ENCODE measurements at regions not wholly inside any gene's neighbourhood (a gene's known extent, or its start where the extent isn't known, plus 50 kb on each side); places are given as distances from the start of the nearest gene placed in this dataset.

DNA sequence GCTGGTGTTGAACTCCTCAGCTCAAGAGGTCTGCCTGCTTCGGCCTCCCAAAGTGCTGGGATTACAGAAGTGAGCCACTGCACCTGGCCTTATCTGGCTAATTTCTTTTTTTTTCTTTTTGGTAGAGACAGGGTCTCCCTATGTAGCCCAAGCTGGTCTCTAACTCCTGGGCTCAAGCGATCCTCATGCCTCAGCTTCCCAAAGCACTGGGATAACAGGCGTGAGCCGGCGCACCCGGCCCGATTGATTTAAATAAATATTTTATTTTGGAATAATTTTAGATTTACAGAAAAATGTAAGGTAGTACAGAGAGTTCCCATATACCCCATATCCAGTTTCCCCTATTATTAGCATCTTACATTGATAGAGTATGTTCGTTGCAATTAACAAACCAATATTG lies 155.0 kb upstream of the MVB12B start (continued):
- TF ChIP-seq REST (IDR thresholded peaks at IDR 0.05; ENCODE audit: unreplicated experiment), result no peak
- TF ChIP-seq CTCF (conservative IDR thresholded peaks at IDR 0.05; ENCODE audit: low read depth in 2 of 2), result no peak
- no peak for TF ChIP-seq CREB1 (CRISPR knock-in tag; IDR thresholded peaks at IDR 0.05; ENCODE audit: low read depth)
- no peak for TF ChIP-seq EZH2phosphoT487 (IDR thresholded peaks at IDR 0.05; ENCODE audit: unreplicated experiment)
- no peak for TF ChIP-seq JUNB (IDR thresholded peaks at IDR 0.05; ENCODE audit: unreplicated experiment)
- no peak for TF ChIP-seq EZH2 (IDR thresholded peaks at IDR 0.05; ENCODE audit: low read depth, unreplicated experiment)
- no peak for TF ChIP-seq ZNF331 (CRISPR knock-in tag; IDR thresholded peaks at IDR 0.05; ENCODE audit: low read depth)
- no peak for TF ChIP-seq ZNF114 (CRISPR knock-in tag; IDR thresholded peaks at IDR 0.05)
- TF ChIP-seq POLR2AphosphoS5 (IDR thresholded peaks at IDR 0.05; ENCODE audit: low read depth), result no peak
- TF ChIP-seq NANOG (IDR thresholded peaks at IDR 0.05; ENCODE audit: borderline replicate concordance), result no peak

DNA sequence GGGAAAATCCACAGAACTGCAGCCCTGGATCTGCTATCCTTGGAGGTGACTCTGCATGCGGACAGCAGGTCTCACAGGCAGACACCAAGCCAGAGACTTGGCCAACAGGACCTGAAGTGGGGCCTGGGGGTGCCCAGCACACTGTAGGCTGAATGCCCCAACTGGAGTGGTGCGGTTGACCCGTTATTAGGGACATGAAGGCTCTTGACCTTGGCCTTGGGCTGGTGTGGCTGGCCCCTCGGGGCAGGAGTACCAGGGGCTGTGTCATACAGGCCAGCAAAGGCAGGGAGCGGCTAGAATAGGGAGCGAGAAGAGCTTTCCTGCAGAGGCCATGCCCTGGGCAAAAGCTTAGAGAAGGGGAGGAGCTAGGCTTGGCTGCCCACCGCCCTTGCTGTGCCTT lies 153.2 kb upstream of the MVB12B start:
- Histone ChIP-seq H3F3A (replicated peaks; ENCODE audit: low read depth) (no peaks in the 10 kb centered on the region), H3K27ac (ENCODE audit: low read depth) (no peak overlapping the region), H2AFZ (no peak overlapping the region), H3K27me3 (ENCODE audit: insufficient read depth) (no peaks in the 10 kb centered on the region), H4K20me1 (replicated peaks; ENCODE audit: insufficient read depth) (no peaks in the 10 kb centered on the region), H3K79me2 (replicated peaks; ENCODE audit: insufficient read depth) (no peaks in the 10 kb centered on the region), H3K36me3 (ENCODE audit: insufficient read depth) (no peaks in the 10 kb centered on the region), H3K4me1 (ENCODE audit: insufficient read depth) (no peaks in the 10 kb centered on the region), H3K9me2 (ENCODE audit: insufficient read depth) (no peaks in the 10 kb centered on the region), H3K4me3 (no peak overlapping the region), H3K4me2 (no peak overlapping the region)
- peaks cover 8% of the 10 kb centered on the region for H3K27me3 Mint-ChIP-seq (ENCODE audit: insufficient read depth, low read depth, poor library complexity)
- H3K4me1 Mint-ChIP-seq, result no peaks in the 10 kb centered on the region
- ATAC-seq (no peak), DNase-seq (ENCODE audit: low spot score) (no peak)
- no peak overlapping the region for H3K27ac Mint-ChIP-seq
- peaks cover 7% of the 10 kb centered on the region; the same call in 1 of the 3 replicates for H3K9me3 Mint-ChIP-seq
- no peak overlapping the region for H3K4me3 Mint-ChIP-seq
- H3K36me3 Mint-ChIP-seq (ENCODE audit: low read depth), result peaks cover 3% of the 10 kb centered on the region; the same call in 1 of the 3 replicates
- TF ChIP-seq EZH2 (IDR thresholded peaks at IDR 0.05; ENCODE audit: low read depth, unreplicated experiment) (no peak), CTCF (conservative IDR thresholded peaks at IDR 0.05; ENCODE audit: low read depth in 2 of 2) (no peak), ZNF462 (CRISPR knock-in tag; IDR thresholded peaks at IDR 0.05) (no peak), STAT1 (IDR thresholded peaks at IDR 0.05; ENCODE audit: unreplicated experiment) (no peak), NANOG (IDR thresholded peaks at IDR 0.05; ENCODE audit: borderline replicate concordance) (no peak)

Data from GM23338 (cell line).